Activated T-cell treated with anti-CD3 and anti-CD28 coated beads, Interleukin-2, amount 50 U/mL, for 4 hours (primary cell): ENCODE measurements at regions not wholly inside any gene's neighbourhood (a gene's known extent, or its start where the extent isn't known, plus 50 kb on each side); places are given as distances from the start of the nearest gene placed in this dataset.
"Not testable (repeated sequence)": the region's sequence is repeated elsewhere in the genome, so short reads cannot be mapped to it uniquely, and the experiment has no call there.

ENCODE experiments used
- ATAC-seq, 2 donors: fragments of 200-7000 bp; cut with Tn5 transposase; one replicate each; pipeline ENCODE4 v1.10.0; 2021
- DNase-seq: peaks from one replicate; pipeline ENCODE4 v3.0.0-alpha.2; 2020
- H3K27me3 Mint-ChIP-seq: one replicate; pipeline ENCODE4 v1.8.0; 2021; ENCODE audit warnings: low read depth, mixed read lengths
- H3K36me3 Mint-ChIP-seq: one replicate; pipeline ENCODE4 v1.8.0; 2022; ENCODE audit warnings: mixed read lengths; ENCODE audit not compliant: insufficient read depth
- H3K4me1 Mint-ChIP-seq: one replicate; pipeline ENCODE4 v1.8.0; 2021; ENCODE audit warnings: low read depth, mixed read lengths
- H3K4me3 Mint-ChIP-seq: one replicate; pipeline ENCODE4 v1.8.0; 2021; ENCODE audit warnings: mild to moderate bottlenecking, moderate library complexity, mixed read lengths
- H3K9me3 Mint-ChIP-seq: one replicate; pipeline ENCODE4 v1.8.0; 2021; ENCODE audit warnings: mixed read lengths

DNA sequence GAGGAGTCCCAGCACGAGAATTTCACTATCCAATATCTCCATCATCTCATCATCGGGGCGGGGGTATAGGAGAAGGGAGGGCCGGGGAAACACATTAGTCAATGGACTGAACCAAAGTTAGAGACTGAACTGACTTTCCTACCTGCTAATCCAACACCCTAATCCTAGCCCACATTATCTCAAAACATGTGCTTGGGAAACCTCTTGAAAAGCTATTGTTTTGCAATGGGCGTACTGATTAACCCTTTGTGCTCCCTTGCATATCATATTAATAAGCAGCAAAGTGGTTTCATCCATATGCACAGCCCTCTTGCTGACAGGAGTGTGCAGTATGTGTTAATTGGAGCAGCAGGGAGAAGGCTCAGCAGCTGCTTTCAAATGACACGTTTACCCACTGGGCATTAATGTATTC is 125.7 kb upstream of the GRIP1 start:
- Mint-ChIP-seq H3K36me3 (no peaks in the 10 kb centered on the region), H3K4me3 (no peak overlapping the region), H3K9me3 (no peaks in the 10 kb centered on the region), H3K27me3 (no peaks in the 10 kb centered on the region), H3K4me1 (peaks cover 4% of the 10 kb centered on the region)
- DNase-seq (no peak), ATAC-seq (no peak)

DNA sequence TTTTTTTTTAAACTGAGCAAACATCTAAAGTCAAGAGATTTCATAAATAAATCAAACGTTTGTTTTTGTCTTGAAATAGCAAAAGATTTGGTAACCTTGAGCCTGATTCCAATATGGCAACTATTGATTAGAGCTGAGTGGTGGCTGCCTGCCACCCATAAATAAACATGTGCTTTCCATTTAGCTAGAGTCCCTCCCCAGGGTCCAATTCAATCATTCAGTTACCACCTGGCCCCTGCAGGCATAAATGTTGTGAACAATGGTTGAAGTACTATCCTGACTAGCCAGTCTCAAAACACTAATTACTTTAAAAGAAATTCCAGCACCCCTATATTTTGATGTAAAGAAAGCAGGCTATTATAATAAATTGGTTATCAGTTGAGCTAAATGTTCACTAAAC is 129.7 kb upstream of the GRIP1 start:
- H3K27me3 Mint-ChIP-seq = no peaks in the 10 kb centered on the region
- peaks cover 12% of the 10 kb centered on the region for H3K4me1 Mint-ChIP-seq
- no peak overlapping the region for H3K4me3 Mint-ChIP-seq
- DNase-seq (no peak), ATAC-seq (no peak)
- no peaks in the 10 kb centered on the region for H3K9me3 Mint-ChIP-seq
- no peaks in the 10 kb centered on the region for H3K36me3 Mint-ChIP-seq

DNA sequence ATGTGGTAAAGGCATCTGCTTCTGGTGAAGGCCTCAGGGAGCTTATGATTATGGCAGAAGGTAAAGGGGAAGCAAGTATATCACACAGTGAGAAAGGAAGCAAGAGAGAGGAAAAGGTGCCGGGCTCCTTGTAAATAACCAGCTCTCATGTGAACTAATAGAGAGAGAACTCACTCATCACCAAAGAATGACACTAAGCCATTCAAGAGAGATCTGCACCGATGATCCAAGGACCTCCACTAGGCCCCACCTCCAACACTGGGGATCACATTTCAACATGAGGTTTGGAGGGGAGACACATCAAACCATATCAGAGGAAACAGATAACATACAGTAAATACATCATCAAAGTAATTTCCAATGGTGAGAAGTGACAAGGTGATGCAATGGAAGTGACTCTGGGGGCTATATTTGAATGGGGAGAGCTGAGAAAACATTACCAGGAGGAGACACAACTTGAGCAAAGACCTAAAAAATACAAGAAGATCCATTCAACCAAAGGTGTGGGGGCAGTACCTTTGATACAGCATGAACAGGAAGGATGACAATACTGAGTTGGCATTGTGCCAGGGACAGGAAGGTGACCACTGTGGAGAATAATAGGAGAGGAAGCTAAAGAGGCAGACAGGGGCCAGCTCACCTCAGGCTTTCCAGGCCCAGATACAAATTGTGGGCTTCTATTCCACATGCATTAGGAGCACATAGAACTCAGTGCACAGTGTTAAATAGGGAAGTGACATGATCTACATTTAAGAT is 134.4 kb upstream of the GRIP1 start:
- Mint-ChIP-seq H3K27me3 (no peaks in the 10 kb centered on the region), H3K36me3 (no peaks in the 10 kb centered on the region), H3K9me3 (no peaks in the 10 kb centered on the region), H3K4me3 (no peak overlapping the region), H3K4me1 (peaks cover 12% of the 10 kb centered on the region)
- ATAC-seq (peak in 1 of 2 donors; percentile 27), DNase-seq (no peak)

DNA sequence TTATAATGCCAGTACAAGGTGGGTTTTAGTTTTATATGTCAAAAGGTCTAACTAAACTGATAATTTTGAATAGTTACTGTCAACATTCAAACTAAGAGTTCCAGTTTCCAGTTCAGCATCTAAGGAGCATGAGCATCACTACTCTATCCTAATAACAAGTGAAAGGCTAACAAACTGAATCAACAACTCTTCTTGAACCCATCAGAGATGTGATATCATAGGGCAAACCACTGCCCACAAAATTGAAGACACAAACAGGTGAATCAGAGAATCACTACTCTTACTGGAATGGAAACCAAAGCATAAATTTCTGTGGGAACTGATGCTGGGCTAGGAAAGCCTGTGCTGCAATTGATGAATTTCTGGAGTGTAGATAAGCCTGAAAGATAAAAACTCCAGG is 140.7 kb upstream of the GRIP1 start:
- no peaks in the 10 kb centered on the region for H3K27me3 Mint-ChIP-seq
- H3K4me1 Mint-ChIP-seq = no peaks in the 10 kb centered on the region
- DNase-seq (no peak), ATAC-seq (no peak)
- no peaks in the 10 kb centered on the region for H3K9me3 Mint-ChIP-seq
- H3K36me3 Mint-ChIP-seq = no peaks in the 10 kb centered on the region
- no peak overlapping the region for H3K4me3 Mint-ChIP-seq

DNA sequence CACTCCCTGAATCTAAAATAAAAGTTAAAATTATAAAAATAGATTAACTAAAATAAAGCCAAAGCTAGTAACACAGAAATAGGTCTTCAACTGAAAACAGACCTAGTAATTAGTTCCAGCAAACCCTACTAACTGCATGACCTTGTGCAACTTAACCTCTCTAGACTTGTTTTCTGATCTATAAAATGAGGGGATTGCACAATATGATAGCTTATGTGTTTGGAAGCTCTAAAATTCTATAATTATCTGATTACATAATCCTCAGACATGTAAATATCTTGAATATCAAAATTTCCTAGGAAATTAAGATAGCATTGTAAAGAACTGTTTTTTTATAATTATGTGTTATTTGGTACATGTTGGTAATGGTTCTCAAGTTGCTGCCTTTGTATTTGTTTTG is 144.1 kb upstream of the GRIP1 start:
- no peak for ATAC-seq
- Mint-ChIP-seq H3K4me1 (peaks cover 1% of the 10 kb centered on the region), H3K36me3 (no peaks in the 10 kb centered on the region), H3K27me3 (no peaks in the 10 kb centered on the region), H3K4me3 (no peak overlapping the region), H3K9me3 (no peaks in the 10 kb centered on the region)
- no peak for DNase-seq

DNA sequence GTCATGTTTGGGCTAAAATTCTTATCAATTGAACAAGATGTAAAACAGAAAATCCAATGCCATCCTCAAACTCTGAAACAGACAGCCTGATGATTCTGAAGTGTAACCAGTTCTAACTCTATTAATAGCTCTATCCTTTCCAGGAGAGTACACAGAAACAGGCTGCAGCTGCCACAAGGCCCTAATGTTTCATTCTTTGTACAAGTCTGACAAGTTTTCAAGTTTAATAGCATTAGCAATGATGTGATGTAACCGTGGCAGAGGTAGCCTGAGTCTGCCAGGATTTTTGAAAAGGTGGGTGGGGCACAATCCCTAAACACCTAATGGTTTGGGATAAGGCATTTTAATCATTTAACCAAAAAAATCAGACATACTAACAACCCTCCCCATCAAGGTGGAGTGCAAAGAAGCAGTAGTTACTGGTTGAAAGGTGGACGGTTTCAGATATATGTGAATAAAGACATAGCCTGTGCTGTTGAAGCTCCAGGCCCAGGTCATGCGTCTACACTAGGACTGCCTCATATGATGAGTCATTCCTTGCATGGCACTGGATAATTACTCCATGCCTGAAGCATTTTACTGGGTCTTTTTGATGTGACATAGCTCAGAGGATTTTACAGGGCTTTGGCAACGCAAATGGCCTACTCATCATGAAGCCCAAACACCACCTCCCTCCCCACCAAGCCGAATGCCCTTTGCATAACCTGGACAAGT is 145.1 kb upstream of the GRIP1 start:
- Mint-ChIP-seq H3K36me3 (no peaks in the 10 kb centered on the region), H3K4me1 (peaks cover 7% of the 10 kb centered on the region), H3K27me3 (no peaks in the 10 kb centered on the region), H3K9me3 (no peaks in the 10 kb centered on the region), H3K4me3 (no peak overlapping the region)
- DNase-seq (no peak), ATAC-seq (no peak)

DNA sequence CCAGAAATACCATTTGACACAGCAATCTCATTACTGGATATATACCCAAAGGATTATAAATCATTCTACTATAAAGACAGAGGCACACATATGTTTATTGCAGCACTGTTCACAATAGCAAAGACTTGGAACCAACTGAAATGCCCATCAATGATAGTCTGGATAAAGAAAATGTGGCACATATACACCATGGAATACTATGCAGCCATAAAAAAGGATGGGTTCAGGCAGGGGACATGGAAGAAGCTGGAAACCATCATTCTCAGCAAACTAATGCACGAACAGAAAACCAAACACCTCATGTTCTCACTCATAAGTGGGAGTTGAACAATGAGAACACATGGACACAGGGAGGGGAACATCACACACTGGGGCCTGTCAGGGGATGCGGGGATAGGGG is 147.0 kb upstream of the GRIP1 start:
- peaks cover 24% of the 10 kb centered on the region for H3K4me1 Mint-ChIP-seq
- not testable (repeated sequence) for H3K27me3 Mint-ChIP-seq, ATAC-seq, H3K9me3 Mint-ChIP-seq, H3K4me3 Mint-ChIP-seq, DNase-seq, H3K36me3 Mint-ChIP-seq

DNA sequence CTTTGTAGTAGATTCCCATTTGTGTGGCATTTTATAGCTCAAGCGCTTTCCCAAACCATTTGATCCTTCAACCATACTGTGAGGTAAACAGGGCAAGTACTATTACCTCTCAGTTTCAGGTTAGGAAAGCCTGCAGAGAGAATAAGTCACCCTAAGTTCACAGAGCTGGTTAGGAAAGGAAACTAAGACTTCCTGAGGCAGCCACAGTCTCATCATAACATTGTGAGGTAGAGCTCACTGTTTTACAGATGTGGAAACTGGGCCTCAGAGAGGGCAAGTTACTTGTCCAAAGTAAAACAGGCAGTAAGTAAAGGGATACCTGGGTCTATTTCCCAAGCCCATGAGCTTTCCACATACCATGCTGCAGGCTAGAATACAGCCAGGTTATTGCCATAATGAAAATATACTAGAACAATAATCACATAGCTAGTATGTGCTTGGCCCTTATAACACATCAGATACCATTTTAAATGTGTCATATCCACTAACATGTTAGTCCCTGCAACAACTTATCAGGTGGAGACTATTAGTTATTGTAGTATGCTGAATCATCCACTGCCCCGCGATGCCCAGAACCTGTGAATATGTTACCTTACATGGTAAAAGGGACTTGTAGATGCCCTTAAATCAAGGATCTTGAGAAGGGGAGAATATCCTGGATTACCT is 150.9 kb upstream of the GRIP1 start:
- ATAC-seq (peak; percentile 63 to 79), DNase-seq (no peak)
- no peaks in the 10 kb centered on the region for H3K9me3 Mint-ChIP-seq
- H3K36me3 Mint-ChIP-seq = no peaks in the 10 kb centered on the region
- H3K4me1 Mint-ChIP-seq = peaks cover 39% of the 10 kb centered on the region
- H3K27me3 Mint-ChIP-seq = no peaks in the 10 kb centered on the region
- H3K4me3 Mint-ChIP-seq = no peak overlapping the region

DNA sequence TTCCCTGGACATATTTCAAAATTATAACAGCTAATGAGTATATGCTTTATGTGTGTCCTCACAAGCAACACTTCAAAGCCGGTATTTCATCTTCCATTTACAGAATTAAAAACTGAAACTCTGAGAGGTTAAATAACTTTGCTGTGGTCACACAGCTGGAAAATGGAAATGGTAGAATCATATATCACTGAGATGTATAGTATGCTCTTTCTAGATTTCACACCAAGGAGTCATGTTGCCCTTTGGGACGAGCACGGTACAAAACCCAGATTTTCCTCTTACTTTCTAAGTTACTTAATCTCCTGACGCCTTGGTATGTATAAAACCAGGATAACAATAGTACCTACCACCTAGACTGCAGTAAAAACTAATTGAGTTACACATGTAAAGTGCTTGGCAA is 152.6 kb upstream of the GRIP1 start:
- DNase-seq (no peak), ATAC-seq (no peak)
- H3K36me3 Mint-ChIP-seq = no peaks in the 10 kb centered on the region
- no peaks in the 10 kb centered on the region for H3K9me3 Mint-ChIP-seq
- peaks cover 39% of the 10 kb centered on the region for H3K4me1 Mint-ChIP-seq
- H3K27me3 Mint-ChIP-seq = no peaks in the 10 kb centered on the region
- H3K4me3 Mint-ChIP-seq = no peak overlapping the region

DNA sequence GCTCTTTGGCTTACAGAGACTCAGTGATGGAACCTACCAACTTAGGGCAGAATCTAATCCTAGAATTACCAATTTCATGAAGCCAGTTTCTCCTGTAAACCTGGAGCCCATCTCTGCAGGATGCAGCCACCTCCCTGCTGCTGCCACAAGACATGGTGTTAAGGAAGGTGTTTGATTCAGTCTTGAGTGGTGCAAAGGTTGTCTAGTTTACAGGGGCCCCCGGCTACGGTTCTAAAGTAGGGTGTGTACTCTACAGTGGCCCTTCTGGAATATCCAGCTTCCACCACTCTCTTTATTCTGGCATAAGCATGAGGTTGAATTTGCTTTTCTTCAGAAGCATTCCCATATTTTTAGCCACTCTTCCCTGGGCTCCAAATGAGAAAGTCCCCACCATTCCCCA is 154.1 kb upstream of the GRIP1 start:
- H3K36me3 Mint-ChIP-seq = peaks cover 2% of the 10 kb centered on the region
- H3K4me1 Mint-ChIP-seq = peaks cover 39% of the 10 kb centered on the region
- no peak overlapping the region for H3K4me3 Mint-ChIP-seq
- peaks cover 2% of the 10 kb centered on the region for H3K27me3 Mint-ChIP-seq
- H3K9me3 Mint-ChIP-seq = no peaks in the 10 kb centered on the region
- ATAC-seq = no peak
- DNase-seq = no peak

DNA sequence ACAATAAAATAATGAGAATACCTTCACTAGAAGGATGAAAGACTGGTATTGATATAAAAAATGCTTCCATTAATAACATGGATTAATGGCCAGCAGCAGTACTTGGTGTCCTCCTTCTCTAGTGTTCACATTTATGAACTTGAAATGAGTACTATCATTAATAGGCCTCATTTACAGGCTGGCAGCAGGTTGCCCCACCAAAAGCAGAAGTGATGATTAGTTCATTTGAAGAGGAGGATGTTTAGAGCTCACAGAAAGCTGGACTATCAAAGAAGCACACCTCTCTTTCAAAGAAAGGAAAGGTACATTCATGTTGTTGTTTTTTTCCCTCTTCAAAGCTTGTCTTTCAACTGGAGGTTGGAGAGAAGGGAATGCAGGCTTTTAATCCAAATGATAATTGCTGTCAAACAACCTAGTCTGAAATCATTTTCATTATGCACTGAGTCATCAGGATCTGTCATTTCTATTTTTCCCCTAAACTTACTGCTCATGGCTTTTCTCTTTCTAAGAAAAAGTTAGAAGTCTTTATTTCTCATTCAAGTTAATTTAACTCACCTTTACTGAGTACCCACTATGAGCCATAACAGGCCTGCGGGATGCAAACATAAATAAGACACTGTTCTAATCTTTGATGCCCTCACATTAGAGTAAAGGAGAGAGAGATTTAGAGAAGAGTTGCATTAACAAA is 157.9 kb upstream of the GRIP1 start:
- peaks cover 13% of the 10 kb centered on the region for H3K4me1 Mint-ChIP-seq

DNA sequence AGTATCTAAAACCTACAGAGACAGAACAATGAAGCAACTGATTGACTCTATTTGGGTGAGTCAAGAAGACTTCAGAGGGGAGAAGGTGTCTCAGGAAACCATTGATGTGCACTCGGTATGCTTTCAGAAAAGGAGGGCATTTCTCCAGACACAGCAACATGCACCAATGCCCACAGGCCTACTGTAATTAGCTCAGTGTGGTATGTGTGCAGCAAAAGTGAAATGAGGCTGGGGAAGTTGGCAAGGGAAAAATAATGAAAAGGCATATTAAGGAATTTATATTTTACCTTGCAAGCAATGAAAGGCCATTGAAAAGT is 158.4 kb upstream of the GRIP1 start:
- no peaks in the 10 kb centered on the region for H3K9me3 Mint-ChIP-seq
- H3K27me3 Mint-ChIP-seq = peaks cover 4% of the 10 kb centered on the region
- H3K36me3 Mint-ChIP-seq = peaks cover 2% of the 10 kb centered on the region
- peaks cover 8% of the 10 kb centered on the region for H3K4me1 Mint-ChIP-seq
- H3K4me3 Mint-ChIP-seq = no peak overlapping the region
- ATAC-seq (no peak), DNase-seq (no peak)

More for the DNA sequence above, 157.9 kb upstream of the GRIP1 start:
- no peaks in the 10 kb centered on the region for H3K9me3 Mint-ChIP-seq
- DNase-seq = no peak
- H3K4me3 Mint-ChIP-seq = no peak overlapping the region
- peaks cover 4% of the 10 kb centered on the region for H3K27me3 Mint-ChIP-seq
- H3K36me3 Mint-ChIP-seq = peaks cover 2% of the 10 kb centered on the region
- ATAC-seq = no peak

DNA sequence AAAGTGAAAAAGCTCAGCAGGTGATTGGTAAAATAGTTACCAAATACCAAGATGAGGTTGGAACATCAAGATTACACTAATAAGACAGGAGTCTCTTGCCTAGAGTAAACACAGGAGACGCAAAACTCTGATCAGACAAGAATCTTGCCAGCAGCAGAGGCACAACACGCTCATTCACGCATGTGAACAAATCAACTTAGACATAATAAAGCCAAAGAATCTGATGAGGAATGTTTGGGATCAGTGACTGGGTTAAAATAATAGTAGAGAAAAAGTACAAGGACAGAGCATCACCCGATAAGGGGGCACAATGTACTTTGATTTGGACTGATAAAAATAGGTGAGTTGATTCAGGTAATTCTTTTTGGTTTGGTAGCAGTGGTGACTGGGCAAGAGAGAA is 159.5 kb upstream of the GRIP1 start:
- no peaks in the 10 kb centered on the region for H3K9me3 Mint-ChIP-seq
- H3K4me3 Mint-ChIP-seq = no peak overlapping the region
- DNase-seq = no peak
- peaks cover 2% of the 10 kb centered on the region for H3K4me1 Mint-ChIP-seq
- no peak for ATAC-seq
- H3K36me3 Mint-ChIP-seq = peaks cover 2% of the 10 kb centered on the region
- peaks cover 4% of the 10 kb centered on the region for H3K27me3 Mint-ChIP-seq

DNA sequence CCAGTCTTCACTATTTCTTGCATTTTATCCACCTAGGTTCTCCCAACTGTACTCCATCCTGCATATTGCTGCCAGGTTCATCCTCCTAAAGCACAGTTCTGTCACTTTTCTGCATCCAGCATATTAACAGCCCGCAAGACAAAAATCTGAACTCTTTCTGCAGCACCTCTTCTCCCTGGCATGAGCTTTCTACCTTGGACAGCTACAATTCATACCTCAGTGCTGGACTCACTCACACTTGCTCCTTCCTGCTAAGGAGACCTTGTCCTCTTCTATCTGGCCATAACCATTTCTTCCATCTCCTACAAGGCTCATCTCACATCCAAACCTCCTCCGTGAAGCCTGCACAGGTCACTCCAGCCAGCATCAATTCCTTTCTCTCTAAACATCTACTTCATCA is 170.1 kb upstream of the GRIP1 start:
- H3K4me1 Mint-ChIP-seq = no peaks in the 10 kb centered on the region
- no peak overlapping the region for H3K4me3 Mint-ChIP-seq
- DNase-seq = no peak
- H3K27me3 Mint-ChIP-seq = no peaks in the 10 kb centered on the region
- no peaks in the 10 kb centered on the region for H3K9me3 Mint-ChIP-seq
- H3K36me3 Mint-ChIP-seq = no peaks in the 10 kb centered on the region
- no peak for ATAC-seq
